SH-SY5Y (cell line): ENCODE measurements at regions not wholly inside any gene's neighbourhood (a gene's known extent, or its start where the extent isn't known, plus 50 kb on each side); places are given as distances from the start of the nearest gene placed in this dataset.

Experiments
- GATA2 ChIP-seq: IDR thresholded peaks from 2 replicates; pipeline ENCODE4 v1.6.1; 2011; ENCODE audit warnings: mild to moderate bottlenecking, low read depth, low read length
- GATA3 ChIP-seq: IDR thresholded peaks from 2 replicates; pipeline ENCODE4 v1.6.1; 2011; ENCODE audit warnings: low read depth, mild to moderate bottlenecking, low read length, moderate library complexity

DNA sequence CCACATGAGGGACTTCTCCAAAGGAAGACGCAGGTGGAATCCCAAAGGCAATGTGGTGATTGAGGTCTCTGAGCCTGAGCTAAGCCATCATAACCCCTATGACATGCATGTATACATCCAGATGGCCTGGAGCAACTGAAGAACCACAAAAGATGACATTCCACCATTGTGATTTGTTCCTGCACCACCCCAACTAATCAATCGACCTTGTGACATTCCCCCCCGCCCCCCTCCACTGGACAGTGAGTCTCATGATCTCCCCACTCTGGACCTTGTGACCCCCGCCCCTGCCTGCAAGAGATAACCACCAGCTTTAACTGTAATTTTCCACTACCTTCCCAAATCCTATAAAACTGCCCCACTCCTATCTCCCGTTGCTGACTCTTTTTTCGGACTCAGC lies 87.9 kb downstream of the VCPKMT start:
- TF ChIP-seq GATA2 (no peak), GATA3 (no peak)

DNA sequence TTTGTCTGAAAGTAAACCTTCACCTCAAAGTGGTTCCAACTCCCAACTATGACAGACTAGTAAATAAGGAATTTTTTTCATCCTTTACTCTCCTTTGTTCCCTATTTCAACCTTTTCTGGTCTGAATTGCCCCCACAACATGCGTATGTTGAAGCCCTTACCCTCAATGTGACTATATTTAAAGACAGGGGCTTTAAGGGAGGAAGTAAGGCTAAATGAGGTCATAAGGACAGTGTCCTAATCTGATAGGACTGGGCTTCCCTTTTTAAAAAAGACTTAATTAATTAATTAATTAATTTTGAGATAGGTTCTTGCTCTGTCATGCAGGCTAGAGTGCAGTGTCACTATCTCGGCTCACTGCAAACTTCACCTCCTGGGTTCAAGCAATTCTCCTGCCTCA lies 86.3 kb downstream of the VCPKMT start:
- no peak for TF ChIP-seq GATA2
- TF ChIP-seq GATA3 = no peak

DNA sequence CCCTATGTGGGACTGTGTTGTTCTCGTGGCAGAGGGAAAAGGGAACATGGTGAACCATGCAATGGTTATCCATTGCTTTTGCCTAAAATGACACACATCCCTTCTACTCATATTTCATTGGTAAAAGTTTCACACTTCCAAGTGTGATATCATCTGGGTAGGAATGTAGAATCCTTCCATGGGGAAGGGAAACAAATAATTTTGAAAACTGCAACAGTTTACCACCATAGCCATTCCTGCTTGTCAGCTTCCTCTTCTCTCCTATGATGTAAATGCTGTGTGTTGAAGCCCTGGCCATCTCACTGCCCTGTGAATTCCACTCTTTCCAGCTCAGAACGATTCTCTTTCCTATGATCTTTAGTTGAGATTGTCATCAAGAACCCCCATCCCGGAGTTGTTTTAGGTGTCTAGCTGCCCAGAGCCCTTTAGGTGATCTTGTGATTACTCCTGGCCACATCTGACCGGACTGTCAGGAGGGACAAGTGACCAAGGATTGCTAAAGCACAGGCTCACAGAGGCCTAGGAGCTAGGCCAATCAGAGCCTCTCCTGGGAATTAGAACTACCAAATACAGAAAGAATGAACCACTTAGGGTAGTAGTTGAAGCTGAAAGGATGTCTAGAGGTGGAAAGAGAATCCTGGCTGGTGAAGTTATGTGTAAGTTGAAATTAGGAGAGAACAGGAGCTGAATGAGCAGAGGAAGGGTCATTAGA lies 84.6 kb downstream of the VCPKMT start:
- TF ChIP-seq GATA2 (no peak), GATA3 (no peak)

DNA sequence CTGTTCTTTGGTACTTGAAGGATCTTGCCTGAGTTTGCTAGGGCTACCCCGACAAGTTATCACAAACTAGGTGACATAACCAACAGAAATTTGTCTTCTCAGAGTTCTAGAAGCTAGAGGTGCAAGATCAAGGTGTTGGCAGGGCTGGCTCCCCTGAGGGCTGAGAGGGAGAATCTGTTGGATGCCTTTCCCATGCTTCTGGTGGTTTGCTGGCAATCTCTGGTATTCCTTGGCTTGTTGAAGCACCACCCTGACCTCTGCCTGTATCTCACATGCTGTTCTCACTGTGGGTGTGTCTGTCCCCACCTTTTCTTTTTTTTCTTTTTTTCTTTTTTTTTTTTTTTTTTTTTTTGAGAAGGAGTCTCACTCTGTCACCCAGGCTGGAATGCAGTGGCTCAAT lies 81.2 kb downstream of the VCPKMT start:
- no peak for TF ChIP-seq GATA3
- TF ChIP-seq GATA2 = no peak

GRCh38 chr14:50036211-50036610 lies 80.2 kb downstream of the VCPKMT start:
- no peak for TF ChIP-seq GATA2

DNA sequence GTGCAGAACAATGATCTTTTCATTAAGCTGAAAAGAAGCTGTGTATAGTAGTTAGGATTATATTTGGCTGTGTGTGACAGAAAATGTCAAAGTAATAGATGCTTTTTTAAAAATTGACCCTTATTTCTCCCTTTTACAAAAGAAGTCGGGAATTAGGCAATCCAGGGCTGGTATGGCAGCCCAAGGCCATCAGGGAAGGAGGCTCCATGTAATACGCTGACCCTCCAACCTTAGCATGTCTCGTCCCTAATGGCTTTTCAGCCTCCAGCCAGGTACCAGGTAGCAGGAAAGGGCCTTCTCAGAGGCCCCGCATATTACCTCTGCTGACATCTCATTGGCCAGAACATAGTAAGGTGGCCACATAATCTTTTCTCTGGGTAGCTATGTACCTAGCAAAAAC lies 79.7 kb downstream of the VCPKMT start:
- no peak for TF ChIP-seq GATA2
- TF ChIP-seq GATA3 = no peak

- TF ChIP-seq GATA2 (no peak), GATA3 (no peak)
These were observed 79.1 kb downstream of the VCPKMT start for GRCh38 chr14:50037240-50037639.

DNA sequence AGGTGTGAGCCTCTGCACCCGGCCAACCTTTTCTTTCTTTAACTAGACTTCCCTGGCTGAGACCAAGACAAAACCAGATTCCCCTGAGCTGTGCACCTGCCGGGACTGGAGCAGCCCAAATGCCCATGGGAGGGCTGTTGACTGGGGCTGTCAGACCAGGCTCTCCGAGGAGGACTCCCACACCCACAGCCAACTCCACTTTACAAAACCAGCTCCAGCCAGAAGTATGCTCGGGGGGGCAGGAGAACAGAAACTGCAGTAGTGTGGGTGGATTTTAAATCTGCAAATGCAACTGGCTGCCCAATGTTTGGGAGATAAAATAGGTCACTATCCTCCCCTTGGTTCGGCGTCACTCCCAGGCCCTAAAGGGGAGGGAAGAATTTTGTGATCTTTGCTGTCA lies 78.5 kb downstream of the VCPKMT start:
- TF ChIP-seq GATA2 (no peak), GATA3 (no peak)

- no peak for TF ChIP-seq GATA3
- no peak for TF ChIP-seq GATA2
These were observed 77.8 kb downstream of the VCPKMT start for GRCh38 chr14:50038398-50039119.

DNA sequence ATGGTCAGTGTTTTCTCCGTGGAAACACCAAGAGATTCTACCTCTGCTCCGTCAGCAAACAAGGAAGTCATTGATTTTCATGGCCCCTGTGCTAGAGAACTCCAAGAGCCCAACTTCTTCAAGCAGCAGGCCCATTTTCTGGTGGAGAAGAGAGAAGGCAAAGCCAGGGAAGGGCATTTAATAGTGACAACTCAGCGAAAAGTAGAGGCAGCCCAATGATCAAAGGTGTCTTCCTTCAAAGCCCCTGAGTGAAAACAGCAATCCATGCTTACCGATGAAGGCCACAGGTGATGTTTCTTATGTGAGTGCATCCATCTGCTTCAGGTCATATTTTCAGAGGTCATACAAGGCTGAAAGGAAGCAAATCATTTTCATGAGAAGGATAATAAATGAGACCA lies 77.3 kb downstream of the VCPKMT start:
- TF ChIP-seq GATA2 = no peak
- TF ChIP-seq GATA3 = no peak

DNA sequence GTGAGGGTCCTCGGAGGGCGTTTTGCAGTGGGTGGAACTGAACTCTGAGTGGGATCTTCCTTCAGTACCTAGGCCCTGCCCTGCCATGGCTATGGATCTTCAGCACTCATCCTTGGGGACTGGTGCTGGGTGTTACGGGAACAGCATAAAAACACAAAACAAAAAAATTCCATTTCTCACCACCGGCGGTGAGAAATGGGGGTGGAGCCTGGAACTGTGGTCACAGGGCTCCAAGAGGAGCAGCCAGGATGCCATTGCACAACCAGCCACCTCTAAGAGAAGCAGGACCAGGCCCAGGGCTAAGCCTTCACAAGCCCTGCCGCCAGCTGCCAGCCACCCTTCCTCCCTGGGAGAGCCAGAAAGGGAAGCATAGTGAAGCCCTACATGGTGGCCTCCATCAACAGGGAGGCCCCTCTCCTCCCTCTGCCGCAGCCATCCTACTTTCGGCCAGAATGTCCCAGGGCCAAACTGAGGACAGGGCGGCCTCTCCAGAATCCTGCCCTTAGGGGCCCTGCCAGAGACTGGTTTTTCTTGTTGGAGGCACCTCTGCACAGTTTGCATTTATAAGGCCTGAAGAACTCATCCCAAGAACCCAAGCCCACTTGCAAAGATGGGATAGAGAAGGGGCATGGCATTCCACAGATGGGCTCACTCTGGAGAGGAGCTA lies 76.5 kb downstream of the VCPKMT start:
- TF ChIP-seq GATA3 (no peak), GATA2 (no peak)

- TF ChIP-seq GATA2 (no peak), GATA3 (no peak)
These were observed 76.0 kb downstream of the VCPKMT start for GRCh38 chr14:50040401-50040775.

DNA sequence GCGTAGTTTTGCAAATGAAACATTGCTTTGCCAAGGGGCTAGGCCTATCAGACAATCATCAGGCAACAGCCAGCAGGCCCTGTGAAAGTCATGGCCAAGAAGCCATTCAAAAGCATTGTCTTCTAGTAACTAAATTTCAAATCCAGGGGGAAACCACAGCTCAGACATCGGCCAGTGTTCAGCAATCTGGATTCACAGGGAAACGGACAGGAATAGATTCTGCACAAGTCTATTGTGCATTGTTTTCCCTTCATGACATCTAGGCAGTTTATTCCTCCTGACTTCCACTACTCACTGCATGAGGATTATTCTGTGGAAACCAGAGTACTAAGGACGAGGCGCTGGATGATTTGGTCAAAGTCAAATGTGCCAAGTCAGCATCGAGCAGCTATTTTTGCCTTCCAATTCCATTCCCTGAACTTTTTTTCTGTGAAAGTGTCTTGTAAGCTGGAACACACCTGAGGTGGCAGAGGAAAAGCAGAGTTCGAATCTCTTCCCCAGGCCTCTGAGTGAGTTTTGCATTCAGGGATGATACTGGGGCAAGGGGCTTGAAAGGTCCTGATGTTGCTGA lies 75.4 kb downstream of the VCPKMT start:
- no peak for TF ChIP-seq GATA3
- TF ChIP-seq GATA2 = no peak

- TF ChIP-seq GATA3 = no peak
- no peak for TF ChIP-seq GATA2
These were observed 74.4 kb downstream of the VCPKMT start for GRCh38 chr14:50041980-50042379.
